Left lung (tissue), 4 donors: ENCODE measurements at regions not wholly inside any gene's neighbourhood (a gene's known extent, or its start where the extent isn't known, plus 50 kb on each side); places are given as distances from the start of the nearest gene placed in this dataset.
"Not testable (repeated sequence)": the region's sequence is repeated elsewhere in the genome, so short reads cannot be mapped to it uniquely, and the experiment has no call there.

ENCODE experiments used
- ATAC-seq: fragments of 200-7000 bp; cut with Tn5 transposase; one replicate; pipeline ENCODE4 v1.9.1; 2020; ENCODE audit warnings: moderate library complexity
- DNase-seq, 4 donors: peaks; one replicate each; pipeline ENCODE4 v3.0.0-alpha.2; 2013 to 2020
- H3K27ac ChIP-seq, 2 donors: fragments of 200-600 bp; sonication (generic) in 1 of 2; one replicate each; pipeline versions ENCODE4 v1.5.0 to v1.8.0; 2020 to 2021
- H3K27me3 ChIP-seq, 2 donors: fragments of 200-600 bp; sonication (generic) in 1 of 2; one replicate each; pipeline versions ENCODE4 v1.5.0 to v1.8.0; 2020 to 2021
- H3K36me3 ChIP-seq, 2 donors: fragments of 200-600 bp; sonication (generic) in 1 of 2; one replicate each; pipeline versions ENCODE4 v1.5.0 to v1.8.0; 2020 to 2021
- H3K4me1 ChIP-seq, 2 donors: fragments of 200-600 bp; one replicate each; pipeline ENCODE4 v1.8.0; 2021
- H3K4me3 ChIP-seq, 2 donors: fragments of 200-600 bp; sonication (generic) in 1 of 2; one replicate each; pipeline versions ENCODE4 v1.5.0 to v1.8.0; 2020 to 2021; ENCODE audit warnings: mild to moderate bottlenecking in 1 of 2
- H3K9me3 ChIP-seq, 2 donors: fragments of 200-600 bp; sonication (generic) in 1 of 2; one replicate each; pipeline versions ENCODE4 v1.5.0 to v1.8.0; 2020 to 2021
- intact Hi-C, 2 donors: fragments of 100-400 bp; cut with DNase I; formaldehyde crosslinking; loops; one replicate each; pipeline versions ENCODE4 v1.11.2 to v1.14.2; 2022
- TF ChIP-seq, protein P1 (sequence below), 2 donors: fragments of 200-600 bp; sonication (generic) in 1 of 2; IDR thresholded peaks; one replicate each; pipeline versions ENCODE4 v1.5.0 to v1.8.0; 2021; ENCODE audit warnings: antibody characterized with exemption in 2 of 2
- donor health status: DM: no; HTN: yes; CAD: no.
- donor health status: DM: no; HTN: no; CAD: no.

GRCh38 chr5:111615054-111615453 is 102.7 kb upstream of the STARD4 start:
- DNase-seq (no peak), ATAC-seq (no peak)
- H3K4me1 ChIP-seq: no peaks in the 10 kb centered on the region
- TF ChIP-seq, protein P1, sequence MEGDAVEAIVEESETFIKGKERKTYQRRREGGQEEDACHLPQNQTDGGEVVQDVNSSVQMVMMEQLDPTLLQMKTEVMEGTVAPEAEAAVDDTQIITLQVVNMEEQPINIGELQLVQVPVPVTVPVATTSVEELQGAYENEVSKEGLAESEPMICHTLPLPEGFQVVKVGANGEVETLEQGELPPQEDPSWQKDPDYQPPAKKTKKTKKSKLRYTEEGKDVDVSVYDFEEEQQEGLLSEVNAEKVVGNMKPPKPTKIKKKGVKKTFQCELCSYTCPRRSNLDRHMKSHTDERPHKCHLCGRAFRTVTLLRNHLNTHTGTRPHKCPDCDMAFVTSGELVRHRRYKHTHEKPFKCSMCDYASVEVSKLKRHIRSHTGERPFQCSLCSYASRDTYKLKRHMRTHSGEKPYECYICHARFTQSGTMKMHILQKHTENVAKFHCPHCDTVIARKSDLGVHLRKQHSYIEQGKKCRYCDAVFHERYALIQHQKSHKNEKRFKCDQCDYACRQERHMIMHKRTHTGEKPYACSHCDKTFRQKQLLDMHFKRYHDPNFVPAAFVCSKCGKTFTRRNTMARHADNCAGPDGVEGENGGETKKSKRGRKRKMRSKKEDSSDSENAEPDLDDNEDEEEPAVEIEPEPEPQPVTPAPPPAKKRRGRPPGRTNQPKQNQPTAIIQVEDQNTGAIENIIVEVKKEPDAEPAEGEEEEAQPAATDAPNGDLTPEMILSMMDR (IDR thresholded peaks at IDR 0.05): no peak
- no peak overlapping the region for H3K27ac ChIP-seq
- intact Hi-C loops: no loop called here
- no peaks in the 10 kb centered on the region for H3K36me3 ChIP-seq
- no peak overlapping the region for H3K4me3 ChIP-seq
- H3K27me3 ChIP-seq: no peaks in the 10 kb centered on the region
- no peaks in the 10 kb centered on the region for H3K9me3 ChIP-seq

DNA sequence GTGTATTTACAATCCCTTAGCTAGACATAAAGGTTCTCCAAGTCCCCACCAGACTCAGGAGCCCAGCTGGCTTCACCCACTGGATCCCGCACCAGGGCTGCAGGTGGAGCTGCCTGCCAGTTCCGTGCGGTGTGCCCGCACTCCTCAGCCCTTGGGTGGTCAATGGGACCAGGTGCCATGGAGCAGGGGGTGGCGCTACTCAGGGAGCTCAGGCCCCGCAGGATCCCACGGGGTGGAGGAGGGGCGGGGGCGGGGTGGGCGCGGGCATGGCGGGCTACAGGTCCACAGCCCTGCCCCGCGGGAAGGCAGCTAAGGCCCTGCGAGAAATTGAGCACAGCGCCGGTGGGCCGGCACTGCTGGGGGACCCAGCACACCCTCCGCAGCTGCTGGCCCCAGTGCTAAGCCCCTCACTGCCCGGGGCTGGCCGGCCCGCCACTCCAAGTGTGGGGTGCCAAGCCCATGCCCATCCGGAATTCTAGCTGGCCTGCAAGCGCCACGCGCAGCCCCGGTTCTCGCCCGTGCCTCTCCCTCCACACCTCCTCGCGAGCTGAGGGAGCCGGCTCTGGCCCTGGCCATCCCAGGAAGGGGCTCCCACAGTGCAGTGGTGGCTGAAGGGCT is 99.8 kb upstream of the STARD4 start:
- H3K27ac ChIP-seq, intact Hi-C loops, ATAC-seq, H3K27me3 ChIP-seq, H3K9me3 ChIP-seq, H3K36me3 ChIP-seq, H3K4me3 ChIP-seq, H3K4me1 ChIP-seq: not testable (repeated sequence)
- DNase-seq: peak in 1 of 4 donors; percentile 75

- intact Hi-C loops: no loop called here
- H3K36me3 ChIP-seq: no peaks in the 10 kb centered on the region
- no peaks in the 10 kb centered on the region for H3K27me3 ChIP-seq
- no peaks in the 10 kb centered on the region for H3K9me3 ChIP-seq
- no peak overlapping the region for H3K27ac ChIP-seq
- TF ChIP-seq, protein P1 (IDR thresholded peaks at IDR 0.05): no peak
- H3K4me1 ChIP-seq: no peaks in the 10 kb centered on the region
- ATAC-seq (peak; percentile 41), DNase-seq (no peak)
- no peak overlapping the region for H3K4me3 ChIP-seq
Observed at GRCh38 chr5:111606194-111606593, 93.9 kb upstream of the STARD4 start.

DNA sequence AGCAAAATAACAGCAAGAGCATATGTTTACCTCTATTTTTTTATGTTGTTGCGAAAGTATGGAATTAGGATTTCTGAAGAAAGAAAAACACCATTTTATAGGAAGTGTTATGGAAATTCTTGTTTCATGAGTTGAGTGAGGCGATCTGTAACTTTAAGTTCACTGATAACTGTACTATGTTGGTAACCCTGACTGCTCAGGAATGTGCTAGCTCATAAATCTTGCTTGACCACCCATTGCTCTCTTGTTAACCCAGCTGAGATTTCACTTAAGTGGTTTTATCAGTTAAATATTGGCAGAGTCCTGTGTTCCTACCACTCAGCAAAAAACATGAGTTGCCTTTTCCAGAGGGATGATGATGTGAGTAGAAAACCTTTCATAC is 91.1 kb upstream of the STARD4 start:
- TF ChIP-seq, protein P1 (IDR thresholded peaks at IDR 0.05): no peak
- Histone ChIP-seq H3K27me3 (no peaks in the 10 kb centered on the region), H3K9me3 (no peaks in the 10 kb centered on the region), H3K4me1 (no peaks in the 10 kb centered on the region), H3K27ac (no peak overlapping the region), H3K36me3 (no peaks in the 10 kb centered on the region), H3K4me3 (no peak overlapping the region)
- DNase-seq: peak in 2 of 4 donors; percentile 87 to 92
- intact Hi-C loops: no loop called here
- peak; percentile 59 for ATAC-seq

DNA sequence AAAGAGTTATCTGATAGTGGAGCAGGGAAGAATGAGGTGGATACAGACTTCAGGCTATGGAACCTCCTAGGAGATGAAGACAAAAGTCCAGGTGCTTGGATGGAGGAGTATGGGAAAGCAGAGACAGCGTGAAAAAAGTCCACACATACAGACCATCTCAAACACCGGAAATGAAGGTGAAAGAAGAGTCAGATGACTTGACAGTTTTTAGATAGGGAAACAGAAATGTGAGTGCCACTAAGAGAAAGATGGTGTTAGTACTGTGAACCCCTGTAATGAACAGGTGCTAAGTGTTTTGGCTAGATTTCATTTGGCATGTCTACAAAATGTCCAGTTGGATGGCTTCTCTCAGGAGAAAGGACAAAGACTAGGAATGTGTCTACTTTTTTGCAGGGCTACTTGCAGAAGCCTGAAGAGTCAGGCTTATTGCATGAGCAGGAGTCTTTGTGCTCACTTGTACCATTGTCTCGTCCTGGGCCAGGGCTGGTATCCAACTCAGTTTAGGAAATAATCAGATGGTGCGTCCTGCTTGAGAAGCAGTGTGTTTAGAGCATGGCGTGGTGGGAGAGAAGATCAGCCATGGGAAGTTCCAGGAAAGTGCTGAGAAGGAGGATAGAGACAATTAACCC is 90.6 kb upstream of the STARD4 start:
- no peak for DNase-seq
- Histone ChIP-seq H3K27me3 (no peaks in the 10 kb centered on the region), H3K4me3 (no peak overlapping the region), H3K4me1 (no peaks in the 10 kb centered on the region), H3K36me3 (no peaks in the 10 kb centered on the region), H3K9me3 (no peaks in the 10 kb centered on the region), H3K27ac (no peak overlapping the region)
- TF ChIP-seq, protein P1 (IDR thresholded peaks at IDR 0.05): no peak
- peak; percentile 53 for ATAC-seq
- intact Hi-C loops: no loop called here

GRCh38 chr5:111598996-111599395 is 86.7 kb upstream of the STARD4 start:
- Histone ChIP-seq H3K27ac (no peak overlapping the region), H3K9me3 (peaks cover 0 to 8% of the 10 kb centered on the region in 2 donors), H3K27me3 (no peaks in the 10 kb centered on the region), H3K4me3 (no peak overlapping the region), H3K4me1 (no peaks in the 10 kb centered on the region), H3K36me3 (no peaks in the 10 kb centered on the region)
- TF ChIP-seq, protein P1 (IDR thresholded peaks at IDR 0.05): no peak
- intact Hi-C loops: no loop called here
- DNase-seq (no peak), ATAC-seq (no peak)
